GM19467 (cell line): ENCODE measurements at regions not wholly inside any gene's neighbourhood (a gene's known extent, or its start where the extent isn't known, plus 50 kb on each side); places are given as distances from the start of the nearest gene placed in this dataset.
"Not testable (repeated sequence)": the region's sequence is repeated elsewhere in the genome, so short reads cannot be mapped to it uniquely, and the experiment has no call there.

Source experiments
- ATAC-seq: cut with Tn5 transposase; IDR thresholded peaks from one replicate; pipeline ENCODE4 v1.9.1; 2021; ENCODE audit warnings: mild to moderate bottlenecking, moderate library complexity; ENCODE audit not compliant: unreplicated experiment

DNA sequence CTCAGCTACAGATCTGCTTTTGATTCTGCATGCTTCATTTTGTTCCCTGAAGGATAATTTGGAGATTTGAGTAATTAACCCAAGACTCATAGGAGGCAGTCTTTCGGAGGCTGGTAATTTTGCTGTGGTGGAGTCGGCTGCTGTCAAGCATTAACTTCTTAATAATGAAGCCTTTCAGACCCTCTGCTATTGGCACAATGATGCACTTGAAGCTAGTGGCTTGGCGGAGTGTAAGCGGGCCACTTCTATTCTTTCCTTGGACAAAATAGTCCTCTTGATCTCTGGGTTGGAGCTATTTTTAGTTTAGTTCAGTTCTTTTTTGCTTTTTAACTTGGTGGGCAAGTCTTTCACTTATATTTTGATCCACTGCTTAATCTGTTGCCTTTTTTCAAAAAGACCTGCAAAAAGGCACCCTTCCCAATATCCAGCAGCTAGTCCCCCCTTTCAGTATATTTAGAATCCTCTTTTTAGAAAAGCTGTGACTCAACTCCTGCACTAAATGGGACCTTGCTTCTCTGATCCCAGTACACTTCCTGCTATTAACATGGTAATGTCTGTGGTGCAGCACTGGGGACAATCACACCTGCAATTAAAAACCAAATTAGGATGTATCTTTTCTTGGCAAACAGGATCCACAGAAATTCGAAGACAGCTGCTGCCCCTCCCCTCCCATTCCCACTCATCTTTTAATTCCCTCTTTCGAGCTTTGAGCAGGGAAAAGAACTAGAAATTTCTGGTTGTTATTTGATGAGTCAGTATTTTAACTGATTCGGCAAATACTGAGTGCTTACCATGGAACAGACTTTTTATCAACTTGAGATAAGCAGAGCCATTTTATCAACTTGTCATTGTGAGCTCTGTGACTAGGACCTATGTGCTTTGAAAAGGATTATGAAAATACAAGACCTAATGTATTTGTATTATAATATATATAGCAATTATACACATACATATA lies 169.4 kb upstream of the ANKRD55 start:
- ATAC-seq = no peak

DNA sequence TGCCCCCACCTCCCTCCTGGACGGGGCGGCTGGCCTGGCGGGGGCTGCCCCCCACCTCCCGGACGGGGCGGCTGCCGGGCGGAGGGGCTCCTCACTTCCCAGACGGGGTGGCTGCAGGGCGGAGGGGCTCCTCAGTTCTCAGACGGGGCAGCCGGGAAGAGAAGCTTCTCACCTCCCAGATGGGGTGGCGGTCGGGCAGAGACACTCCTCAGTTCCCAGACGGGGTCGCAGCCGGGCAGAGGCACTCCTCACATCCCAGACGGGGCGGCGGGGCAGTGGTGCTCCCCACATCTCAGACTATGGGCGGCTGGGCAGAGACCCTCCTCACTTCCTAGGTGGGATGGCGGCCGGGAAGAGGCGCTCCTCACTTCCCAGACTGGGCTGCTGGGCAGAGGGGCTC lies 164.7 kb upstream of the ANKRD55 start:
- ATAC-seq = not testable (repeated sequence)

DNA sequence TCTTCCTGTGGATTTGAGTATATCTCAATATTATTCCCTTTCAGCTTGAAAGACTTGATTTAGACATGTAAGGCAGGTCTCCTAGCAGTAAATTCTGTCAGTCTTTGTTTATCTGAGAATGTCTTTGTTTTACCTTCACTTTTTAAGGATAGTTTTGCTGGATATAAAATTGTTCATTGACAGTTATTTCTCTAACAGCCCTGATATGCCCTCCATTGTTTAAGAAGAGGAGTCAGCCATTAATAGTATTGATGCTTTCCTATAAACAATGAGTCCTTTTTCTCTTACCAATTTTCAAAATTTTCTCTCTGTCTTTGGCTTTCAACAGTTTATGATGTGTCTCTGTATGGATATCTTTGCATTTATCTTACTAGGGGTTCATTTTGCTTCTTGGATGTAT lies 163.5 kb upstream of the ANKRD55 start:
- no peak for ATAC-seq

DNA sequence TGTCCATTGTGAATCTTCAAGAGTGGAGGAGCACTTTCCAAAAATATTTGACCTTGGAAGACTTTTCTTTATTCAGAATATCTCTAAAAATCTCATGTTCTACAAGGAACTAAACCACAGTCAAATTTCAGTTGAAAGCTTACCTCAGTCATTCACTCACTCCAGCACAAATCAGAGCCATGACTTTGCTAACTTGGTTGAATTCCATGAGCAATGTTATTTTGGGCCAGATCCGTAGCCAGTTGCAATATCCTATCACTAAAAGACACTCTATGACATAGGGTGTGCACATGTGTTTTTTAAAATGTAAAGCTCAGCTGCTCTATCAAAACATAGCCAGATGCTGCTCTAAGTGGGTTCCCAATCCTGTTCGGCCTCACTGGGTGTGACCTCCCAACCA lies 156.1 kb upstream of the ANKRD55 start:
- ATAC-seq = no peak

DNA sequence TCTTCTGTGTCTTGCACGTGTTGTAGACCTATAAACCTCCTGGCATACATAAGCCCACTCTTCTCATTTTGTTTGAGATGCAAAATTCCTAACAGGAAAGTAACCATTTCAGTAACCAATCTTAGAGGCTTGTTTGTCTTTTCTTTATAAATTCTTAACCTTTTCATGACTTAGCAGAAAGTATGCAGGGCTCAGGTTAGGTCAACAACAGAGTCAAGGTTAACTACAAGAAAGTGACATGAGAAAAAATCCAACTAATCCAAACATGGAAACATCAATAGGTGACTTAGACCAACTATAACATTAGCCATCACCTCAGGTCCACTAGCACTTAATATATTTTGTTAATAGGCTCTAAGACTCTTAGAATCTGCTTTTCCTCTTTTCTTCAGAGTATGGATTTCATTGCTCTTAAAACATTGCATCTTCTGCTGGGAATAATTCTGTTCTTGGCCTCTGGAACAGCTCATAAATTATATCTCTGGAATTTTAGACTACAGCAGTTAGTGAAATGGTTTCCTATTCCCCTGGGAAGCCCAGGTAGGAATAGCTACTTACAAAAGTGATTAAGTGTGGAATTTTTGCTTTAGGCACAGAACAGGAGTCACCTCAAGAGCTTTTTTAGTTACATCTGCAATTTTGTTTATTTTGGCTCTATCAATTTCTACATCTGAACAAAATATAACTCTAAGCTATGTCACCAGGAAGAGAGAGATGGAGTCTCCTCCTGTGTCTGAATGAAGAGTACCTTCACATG lies 155.3 kb upstream of the ANKRD55 start:
- ATAC-seq = no peak

DNA sequence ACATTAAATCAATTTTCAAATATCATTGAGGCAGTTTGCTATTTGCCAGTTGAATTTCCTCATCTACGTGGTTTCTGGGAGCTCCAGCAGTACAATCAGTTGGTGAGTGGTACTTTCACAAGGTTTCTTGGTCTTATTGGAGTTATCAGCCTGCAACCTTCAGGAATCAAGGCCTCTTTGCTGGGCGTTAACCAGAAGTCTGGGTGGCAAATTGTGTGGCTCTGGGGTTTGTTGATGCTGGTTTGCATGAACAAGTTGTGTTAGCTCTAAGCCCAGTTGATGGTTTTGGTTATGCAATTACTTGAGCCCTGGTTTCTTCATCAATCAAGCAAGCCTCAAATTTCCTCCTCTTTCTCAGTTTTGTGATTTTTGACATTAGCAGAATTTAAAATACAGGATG lies 152.9 kb upstream of the ANKRD55 start:
- no peak for ATAC-seq

DNA sequence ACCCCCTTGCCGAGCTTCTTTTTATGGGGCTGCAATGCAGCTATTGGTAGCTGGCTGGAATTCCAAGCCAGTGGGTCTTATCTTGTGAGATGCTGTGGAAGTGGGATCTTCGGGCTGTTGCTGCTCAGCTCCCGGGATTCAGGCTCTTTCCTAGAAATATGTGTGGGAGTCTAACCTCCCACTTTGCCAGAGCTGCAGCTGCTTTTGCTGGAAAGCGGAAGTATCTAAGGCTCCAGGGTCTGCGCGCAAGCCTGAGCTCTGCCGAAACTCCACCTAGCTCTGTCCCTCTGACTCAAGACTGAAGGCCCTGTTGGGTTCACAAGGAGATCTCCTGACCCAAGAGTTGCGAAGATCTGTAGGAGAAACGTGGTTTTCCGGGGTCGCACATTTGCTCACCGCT lies 151.1 kb upstream of the ANKRD55 start:
- ATAC-seq = no peak

DNA sequence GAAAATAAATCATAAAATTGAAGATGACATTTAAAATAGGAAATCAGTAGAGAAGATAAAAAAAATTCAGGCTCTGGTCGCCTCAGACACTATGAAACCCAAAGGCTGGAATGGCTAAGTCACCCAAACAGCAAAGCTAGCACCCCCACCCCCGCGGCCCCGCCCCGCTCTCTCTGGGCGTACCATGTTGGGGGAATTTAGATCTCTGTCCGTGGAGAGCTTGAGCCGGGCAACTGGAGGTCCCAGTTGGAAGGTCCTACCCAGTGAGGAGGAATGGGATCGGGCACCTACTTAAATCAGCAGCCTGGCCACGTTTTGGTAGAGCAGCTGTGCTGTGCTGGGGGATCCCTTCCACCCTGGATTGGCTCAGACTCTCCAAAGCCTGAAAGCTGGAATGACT lies 150.6 kb upstream of the ANKRD55 start:
- no peak for ATAC-seq

DNA sequence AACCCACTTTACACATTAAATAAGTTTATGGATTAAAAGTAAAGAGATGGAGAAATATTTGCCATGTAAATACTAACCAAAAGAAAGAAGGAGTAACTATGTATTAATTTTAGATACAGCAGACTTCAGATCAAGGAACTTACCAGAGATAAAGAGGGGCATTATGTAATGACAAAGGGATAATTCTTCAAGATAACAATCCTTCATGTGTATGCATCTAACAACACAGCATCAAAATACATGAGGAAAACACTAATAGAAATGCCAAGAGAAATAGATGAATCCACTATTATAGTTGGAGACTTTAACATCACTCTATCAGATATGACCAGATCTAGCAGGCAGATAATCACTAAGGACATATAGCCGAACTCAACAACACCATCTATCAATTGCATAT lies 149.8 kb upstream of the ANKRD55 start:
- no peak for ATAC-seq

DNA sequence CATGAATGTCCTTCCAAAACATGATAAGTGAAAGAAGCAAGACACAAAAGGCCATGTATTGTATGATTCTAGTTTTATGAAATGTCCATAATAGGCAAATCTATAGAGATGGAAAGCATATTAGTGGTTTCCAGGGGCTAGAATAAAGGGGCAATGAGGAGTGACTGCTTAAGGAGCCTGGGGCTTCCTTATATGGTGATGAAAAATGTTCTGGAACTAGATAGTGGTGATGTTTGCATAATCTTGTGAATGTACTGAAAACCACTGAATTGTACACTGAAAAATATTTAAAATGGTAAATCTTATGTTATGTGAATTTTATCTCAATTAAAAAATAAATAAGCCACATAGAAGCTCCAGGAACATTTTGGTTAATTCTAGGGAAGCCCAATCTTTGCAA lies 144.4 kb upstream of the ANKRD55 start:
- no peak for ATAC-seq

DNA sequence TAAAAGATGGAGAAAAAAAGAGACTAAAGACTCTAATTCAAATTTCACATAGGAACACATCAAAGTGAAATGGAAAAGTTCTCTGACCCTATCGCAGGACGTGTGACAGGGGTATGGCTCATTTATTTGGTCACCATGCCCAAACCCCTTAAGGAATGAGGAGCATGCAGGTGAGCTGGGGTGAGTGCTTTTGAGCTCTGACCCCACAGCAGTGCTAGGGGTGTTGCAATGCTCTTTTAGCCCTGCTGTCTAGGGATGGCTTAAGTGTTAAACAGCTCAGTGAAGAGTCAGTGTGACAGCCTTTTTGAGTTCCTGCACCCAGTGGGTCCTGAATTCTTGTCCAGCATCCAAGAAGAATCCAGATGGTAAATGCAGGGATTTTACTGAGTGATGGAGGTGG lies 143.0 kb upstream of the ANKRD55 start:
- ATAC-seq = no peak

DNA sequence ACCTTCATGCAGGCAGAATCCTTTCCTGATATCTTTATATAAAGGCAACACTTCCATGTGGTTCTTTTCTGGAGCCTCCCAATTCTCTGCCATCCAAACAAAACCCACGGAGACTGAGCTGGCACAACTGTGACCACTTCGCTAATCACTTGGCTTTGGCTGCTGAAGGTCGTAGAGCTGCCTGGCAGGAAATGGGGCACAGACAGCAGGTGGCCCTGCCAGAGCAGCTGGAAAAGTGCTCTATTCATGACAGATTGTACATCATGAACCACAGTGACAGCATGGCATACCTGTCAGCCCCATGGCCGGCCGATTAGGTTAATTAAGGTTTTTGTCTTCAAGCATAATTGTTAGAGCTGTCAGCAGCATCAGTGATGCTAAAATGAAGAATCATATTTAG lies 141.9 kb upstream of the ANKRD55 start:
- ATAC-seq = no peak

DNA sequence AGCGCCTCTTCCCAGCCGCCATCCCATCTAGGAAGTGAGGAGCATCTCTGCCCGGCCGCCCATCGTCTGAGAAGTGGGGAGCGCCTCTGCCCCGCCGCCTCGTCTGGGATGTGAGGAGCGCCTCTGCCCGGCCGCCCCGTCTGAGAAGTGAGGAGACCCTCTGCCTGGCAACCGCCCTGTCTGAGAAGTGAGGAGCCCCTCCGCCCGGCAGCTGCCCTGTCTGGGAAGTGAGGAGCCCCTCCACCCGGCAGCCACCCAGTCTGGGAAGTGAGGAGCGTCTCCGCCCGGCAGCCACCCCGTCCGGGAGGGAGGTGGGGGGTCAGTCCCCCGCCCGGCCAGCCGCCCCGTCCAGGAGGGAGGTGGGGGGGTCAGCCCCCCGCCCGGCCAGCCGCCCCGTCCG lies 139.4 kb upstream of the ANKRD55 start:
- not testable (repeated sequence) for ATAC-seq

DNA sequence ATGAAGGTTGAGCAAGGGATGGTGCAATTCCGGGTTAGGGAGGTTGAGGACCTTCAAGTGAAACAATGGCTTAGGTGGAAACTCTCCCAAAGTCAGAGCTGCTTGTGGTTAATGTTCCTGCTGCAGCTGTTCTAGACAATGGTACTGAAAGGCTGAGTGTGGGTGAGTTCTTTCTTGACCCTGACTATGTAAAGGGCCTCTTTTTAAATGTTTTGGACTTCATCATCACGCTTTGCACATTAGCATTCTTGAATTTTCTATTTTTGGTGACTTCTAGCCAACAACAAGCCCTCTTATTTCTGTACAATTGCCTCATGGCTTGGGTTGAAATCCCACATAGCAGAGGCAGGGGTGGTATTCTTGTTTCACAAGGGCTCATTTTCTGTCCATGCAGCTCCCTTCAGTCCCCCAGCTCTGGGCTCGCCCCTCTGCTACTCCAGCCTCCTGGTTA lies 136.3 kb upstream of the ANKRD55 start:
- ATAC-seq = no peak

DNA sequence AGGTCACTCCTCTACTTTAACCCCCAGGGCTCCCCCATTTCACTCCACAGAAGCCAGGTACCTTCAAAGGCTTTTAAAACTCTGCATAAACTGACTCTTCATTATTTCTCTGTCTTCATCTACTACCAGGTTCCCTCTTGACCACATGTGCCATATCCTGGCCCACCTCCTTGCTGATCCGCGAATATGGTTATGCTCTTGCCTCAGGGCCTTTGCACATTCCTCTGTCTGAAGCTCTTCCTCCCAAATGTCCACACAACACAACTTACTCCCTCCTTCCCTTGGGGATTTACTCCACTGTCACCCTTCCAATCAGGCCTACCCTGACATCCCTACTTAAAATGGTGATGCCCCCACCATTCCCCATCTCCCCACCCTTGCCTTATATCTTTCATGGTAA lies 134.6 kb upstream of the ANKRD55 start:
- ATAC-seq = no peak

DNA sequence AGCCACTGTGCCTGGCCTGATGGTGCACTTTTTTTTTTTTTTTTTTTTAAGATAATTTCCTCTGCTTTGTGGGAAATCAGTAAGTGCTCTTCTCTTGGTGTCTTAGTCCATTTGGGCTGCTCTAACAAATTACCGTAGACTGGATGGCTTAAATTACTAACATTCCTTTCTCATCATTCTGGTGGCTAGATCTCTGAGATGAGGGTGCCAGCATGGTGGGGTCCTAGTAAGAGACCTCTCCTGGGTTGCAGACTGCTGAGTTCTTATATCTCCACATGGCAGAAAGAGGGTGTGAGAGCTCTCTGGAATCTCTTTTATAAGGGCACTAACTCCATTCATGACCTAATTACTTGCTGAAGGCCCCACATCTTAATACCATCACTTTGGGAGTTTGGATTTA lies 133.9 kb upstream of the ANKRD55 start:
- ATAC-seq = no peak

DNA sequence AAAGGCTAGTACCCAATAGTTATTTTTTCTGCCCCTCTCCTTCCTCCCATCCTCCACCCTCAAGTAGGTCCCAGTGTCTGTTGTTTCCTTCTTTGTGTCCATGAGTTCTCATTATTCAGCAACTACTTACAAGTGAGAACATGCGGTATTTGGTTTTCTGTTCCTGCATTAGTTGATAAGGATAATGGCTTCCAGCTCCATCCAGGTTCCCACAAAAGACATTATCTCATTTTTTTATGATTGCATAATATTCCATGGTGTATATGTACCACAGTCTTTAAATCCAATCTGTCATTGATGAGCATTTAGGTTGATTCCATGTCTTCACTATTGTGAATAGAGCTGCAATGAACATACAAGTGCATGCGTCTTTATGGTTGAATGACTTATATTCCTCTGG lies 128.3 kb upstream of the ANKRD55 start:
- ATAC-seq = no peak

DNA sequence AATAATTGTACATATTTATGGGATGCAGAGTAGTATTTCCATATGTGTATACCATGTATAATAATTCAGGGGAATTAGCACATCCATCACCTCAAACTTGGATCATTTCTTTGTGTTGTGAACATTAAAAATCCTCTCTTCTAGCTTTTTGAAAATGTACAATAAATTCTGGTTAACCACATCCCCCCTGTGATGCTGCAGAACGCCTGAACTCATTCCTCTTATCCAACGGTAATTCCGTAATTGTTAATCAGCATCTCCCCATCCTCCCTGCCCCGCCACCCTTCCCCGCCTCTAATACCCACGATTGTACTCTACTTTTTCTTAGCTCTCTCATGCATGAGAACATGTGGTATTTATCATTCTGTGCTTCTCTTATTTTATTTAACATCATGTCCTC lies 127.7 kb upstream of the ANKRD55 start:
- ATAC-seq = no peak

DNA sequence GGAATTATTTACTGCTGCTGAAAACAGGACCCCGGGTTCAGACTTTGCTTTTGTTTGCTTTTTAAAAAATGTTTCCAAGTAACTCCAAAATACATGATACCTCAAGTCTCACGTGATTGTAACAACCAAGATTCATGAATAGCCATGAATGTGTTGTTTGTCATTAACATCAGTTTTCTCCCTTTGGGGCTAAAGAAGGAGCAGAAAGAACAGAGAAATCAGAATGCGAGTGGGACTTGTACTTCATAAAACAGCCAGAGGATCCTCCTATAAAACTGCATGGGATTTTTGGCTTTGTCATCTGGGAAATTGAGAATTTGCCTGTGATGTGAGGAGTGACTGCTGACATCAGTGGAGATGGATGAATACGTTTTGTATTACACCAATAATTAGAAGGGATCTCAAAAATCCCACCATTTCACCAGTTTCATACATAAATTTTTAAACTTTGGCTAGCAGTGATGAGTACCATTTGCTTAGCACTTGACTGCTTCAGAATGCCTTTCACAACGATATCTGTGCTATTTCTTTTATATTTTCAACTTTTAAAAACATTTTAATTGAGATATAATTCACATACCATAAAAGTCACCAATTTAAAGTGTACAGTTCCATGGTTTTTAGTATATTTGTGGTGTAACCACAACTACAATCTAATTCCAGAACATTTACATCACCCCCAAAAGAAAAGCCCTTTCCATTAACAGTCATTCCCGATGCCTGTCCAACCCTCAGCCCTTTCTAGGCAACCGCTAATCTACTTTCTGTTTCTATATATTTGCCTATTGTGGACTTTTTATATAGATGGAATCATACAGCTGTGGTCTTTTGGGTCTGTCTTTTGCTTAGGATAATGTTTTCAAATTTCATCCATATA lies 126.9 kb upstream of the ANKRD55 start:
- ATAC-seq = no peak

DNA sequence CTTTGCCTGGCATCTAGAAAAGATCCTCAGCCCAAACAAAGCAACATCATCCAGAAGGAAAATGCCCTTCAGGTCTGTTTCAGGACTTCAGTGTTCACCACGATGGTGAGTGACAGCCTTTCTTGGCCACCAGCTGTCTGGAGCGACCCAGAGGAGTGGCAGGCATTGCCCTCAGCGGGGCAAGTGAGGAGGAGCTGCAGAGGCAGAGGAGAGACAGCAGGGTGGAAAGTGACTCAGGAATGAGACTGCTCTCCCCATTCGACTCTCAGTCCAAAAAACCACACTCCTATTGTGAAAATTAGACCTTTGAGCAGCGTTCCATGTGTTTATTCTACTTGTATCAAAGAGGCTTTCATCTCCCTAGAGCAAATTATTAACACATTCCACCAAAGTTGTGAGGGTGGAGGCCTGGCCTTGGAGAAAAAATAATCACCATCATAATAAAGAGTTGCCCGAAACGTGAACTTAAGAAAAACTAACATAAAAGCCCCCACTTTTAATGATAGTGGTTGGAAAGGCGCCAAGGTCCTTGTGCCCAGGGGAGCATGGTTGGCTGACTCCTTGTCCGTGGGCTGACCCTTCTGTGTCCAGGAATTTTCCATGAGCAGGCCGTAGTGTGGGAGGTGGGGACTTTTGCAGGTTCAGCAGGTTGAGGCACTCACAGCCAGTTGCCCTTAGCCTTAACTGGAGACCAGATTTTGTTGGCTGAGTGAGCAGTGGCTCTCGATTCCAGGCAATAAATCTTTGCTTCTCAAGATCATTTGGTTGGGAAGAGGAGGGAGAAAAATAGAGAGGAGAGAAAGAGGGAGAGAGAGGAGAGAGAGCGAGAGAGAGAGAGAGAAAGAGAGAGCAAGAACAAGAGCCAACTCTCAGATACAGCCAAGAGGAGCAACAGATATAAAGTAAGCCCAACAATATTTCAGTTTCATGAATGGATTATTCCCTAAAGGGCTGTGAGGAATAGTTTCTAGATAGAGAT lies 125.9 kb upstream of the ANKRD55 start:
- no peak for ATAC-seq
